ENCODE measurements at regions not wholly inside any gene's neighbourhood (a gene's known extent, or its start where the extent isn't known, plus 50 kb on each side); places are given as distances from the start of the nearest gene placed in this dataset.
"Not testable (repeated sequence)": the region's sequence is repeated elsewhere in the genome, so short reads cannot be mapped to it uniquely, and the experiment has no call there.

DNA sequence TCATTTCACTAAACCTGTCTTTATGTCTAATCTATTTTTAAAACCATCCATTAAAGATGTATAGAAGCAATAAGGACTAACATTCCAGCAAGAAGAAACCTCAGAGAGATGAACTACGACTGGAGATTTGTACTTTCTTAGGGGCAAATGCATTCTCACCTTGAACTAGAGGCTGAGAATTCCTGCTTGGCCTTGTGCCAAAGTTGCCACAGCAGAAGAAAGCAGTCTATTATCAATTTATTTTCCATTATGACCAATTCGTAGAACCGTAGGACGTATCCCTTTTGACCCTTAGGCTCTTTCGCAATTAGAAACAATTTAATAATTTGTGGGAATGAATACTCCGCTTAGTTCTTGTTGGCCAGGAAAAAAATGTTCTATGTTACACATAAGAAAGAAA lies 1647.4 kb upstream of the CDH9 start:
- no peak for DNase-seq (ENCODE audit: extremely low read depth, low read depth, low spot score)

GRCh38 chr5:28678899-28679298 lies 1640.5 kb upstream of the CDH9 start:
- DNase-seq (ENCODE audit: extremely low read depth, low read depth, low spot score): no peak

GRCh38 chr5:28666110-28666509 lies 1627.7 kb upstream of the CDH9 start:
- no peak for DNase-seq (ENCODE audit: extremely low read depth, low read depth, low spot score)

- DNase-seq (ENCODE audit: extremely low read depth, low read depth, low spot score): no peak
Measured at GRCh38 chr5:28648108-28648507, 1609.7 kb upstream of the CDH9 start.

DNA sequence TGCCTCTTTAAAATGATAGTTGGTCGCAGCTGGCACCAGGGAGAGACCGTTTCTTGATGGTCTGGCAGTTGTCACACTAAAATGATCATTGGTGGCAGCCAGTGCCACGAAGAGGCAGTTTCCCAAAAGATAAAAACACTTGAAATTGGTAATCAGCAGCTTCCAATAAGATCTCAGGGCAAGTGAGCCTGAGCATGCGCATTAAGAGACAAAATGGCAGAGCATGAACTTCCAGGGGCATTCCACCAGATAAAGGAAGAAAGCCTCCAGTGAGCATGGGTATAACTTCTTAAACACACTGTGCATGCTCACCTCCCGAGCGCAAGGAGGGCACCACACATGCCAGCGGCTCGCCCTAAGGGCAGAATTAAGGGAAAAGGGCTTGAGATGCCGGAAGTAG lies 1594.2 kb upstream of the CDH9 start:
- DNase-seq (ENCODE audit: extremely low read depth, low read depth, low spot score): no peak

GRCh38 chr5:28603869-28604268 lies 1565.5 kb upstream of the CDH9 start:
- DNase-seq (ENCODE audit: extremely low read depth, low read depth, low spot score): no peak

- DNase-seq (ENCODE audit: extremely low read depth, low read depth, low spot score): no peak
Measured at GRCh38 chr5:28602429-28602828, 1564.0 kb upstream of the CDH9 start.

DNA sequence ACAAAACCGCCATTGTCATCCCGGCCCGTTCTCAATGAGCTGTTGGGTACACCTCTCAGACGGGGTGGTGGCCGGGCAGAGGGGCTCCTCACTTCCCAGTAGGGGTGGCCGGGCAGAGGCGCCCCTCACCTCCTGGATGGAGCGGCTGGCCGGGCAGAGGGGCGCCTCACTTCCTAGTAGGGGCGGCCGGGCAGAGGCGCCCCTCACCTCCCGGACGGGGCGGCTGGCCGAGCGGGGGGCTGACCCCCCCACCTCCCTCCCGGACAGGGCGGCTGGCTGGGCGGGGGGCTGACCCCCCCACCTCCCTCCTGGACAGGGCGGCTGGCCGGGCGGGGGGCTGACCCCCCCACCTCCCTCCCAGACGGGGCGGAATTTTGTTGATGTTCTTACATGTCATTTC lies 1558.3 kb upstream of the CDH9 start:
- DNase-seq (ENCODE audit: extremely low read depth, low read depth, low spot score): not testable (repeated sequence)

- DNase-seq (ENCODE audit: extremely low read depth, low read depth, low spot score): no peak
Measured at GRCh38 chr5:28580616-28581015, 1542.2 kb upstream of the CDH9 start.

DNA sequence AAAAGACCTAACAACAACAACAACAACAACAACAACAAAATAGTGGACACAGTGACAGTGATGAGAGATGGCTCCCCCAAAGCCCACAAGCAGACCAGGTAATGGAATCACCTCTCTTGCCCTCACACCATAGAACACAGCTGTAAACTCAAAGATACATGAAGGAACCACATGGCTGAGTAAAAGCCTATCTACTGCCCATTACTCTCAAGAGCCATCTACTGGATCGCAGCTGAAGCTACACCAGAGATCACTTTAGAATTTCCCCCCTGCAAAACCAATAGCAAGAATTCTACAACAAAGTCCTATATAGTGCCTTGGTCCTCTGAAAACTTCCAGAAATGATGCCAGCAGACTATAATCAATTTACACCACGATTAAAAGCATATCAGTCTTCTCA lies 1537.6 kb upstream of the CDH9 start:
- DNase-seq (ENCODE audit: extremely low read depth, low read depth, low spot score): no peak

DNA sequence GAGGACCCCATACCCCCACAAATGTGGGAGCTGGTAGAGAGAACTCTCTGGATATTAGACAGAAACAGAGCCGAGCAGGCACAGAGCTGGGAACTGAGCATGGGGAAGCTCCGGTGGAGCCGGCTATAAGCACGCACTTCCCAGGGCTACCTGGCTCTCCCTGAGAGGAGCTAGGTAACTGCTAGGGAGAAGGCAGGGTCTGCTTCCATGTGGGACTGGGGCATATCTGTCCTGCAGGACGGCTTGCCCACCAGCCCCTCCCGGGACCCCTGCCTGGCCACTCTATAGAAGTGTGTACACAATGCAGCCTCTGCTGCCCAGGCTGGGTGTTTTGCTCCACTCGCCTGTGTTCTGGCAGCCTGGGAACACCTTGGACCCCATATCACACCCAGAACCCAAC lies 1537.0 kb upstream of the CDH9 start:
- no peak for DNase-seq (ENCODE audit: extremely low read depth, low read depth, low spot score)

DNA sequence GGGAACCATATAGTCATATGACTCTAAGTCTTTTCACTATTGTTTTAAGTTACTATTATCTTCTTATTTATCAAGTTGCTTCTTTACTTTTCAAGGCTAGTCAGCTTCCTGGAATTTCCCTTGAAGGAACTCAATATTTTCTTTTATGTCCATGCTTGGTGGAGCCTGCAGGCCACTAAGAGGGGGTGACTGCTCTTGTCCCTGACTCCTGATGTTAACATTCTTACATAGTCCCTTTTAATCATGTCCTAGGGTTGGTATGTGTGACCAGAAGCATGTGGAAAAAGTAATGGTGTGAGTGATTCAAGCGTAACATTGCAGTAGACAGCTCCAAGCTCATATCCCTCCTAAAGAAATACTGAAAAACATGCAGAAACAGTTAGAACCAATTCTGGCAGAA lies 1536.2 kb upstream of the CDH9 start:
- DNase-seq (ENCODE audit: extremely low read depth, low read depth, low spot score): no peak

GRCh38 chr5:28567048-28567447 lies 1528.7 kb upstream of the CDH9 start:
- DNase-seq (ENCODE audit: extremely low read depth, low read depth, low spot score): no peak

GRCh38 chr5:28561522-28561921 lies 1523.1 kb upstream of the CDH9 start:
- no peak for DNase-seq (ENCODE audit: extremely low read depth, low read depth, low spot score)

DNA sequence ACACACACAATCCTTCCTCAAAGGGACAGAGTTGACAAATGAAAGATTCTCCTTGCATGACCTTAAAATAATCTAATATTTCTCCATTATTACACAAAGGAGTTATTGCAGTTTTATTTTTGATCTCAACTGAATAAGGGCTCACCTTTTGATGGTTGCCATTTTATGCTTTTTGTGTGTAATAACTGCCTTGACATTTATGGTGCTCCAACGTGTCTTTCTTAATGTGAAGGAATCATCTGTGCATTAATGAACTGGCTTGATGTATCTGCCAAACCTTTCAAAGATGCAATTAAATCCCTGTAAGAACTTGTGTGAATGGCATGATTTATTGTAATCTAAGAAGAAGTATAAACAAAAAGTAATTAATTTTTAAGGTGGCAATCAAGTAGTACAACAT lies 1519.8 kb upstream of the CDH9 start:
- DNase-seq (ENCODE audit: extremely low read depth, low read depth, low spot score): no peak

DNA sequence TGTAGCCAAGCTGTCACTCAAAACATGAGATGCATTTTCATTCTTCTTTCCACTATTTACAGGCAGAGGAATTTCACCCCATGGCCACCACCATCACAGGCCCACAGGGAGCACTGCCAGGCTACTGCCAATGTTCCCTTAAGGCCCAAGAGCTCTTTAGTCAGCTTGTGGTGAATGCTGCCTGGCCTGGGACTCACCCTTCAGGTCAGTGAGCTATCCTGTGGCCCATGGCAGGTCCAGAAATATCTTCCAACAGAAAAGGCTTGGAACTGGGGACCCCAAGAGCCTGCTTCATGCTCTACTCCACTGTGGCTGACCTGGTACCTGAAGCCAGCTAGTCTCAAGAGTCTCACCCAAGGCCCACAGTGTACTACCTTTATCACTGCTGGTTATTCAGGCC lies 1518.7 kb upstream of the CDH9 start:
- DNase-seq (ENCODE audit: extremely low read depth, low read depth, low spot score): no peak

DNA sequence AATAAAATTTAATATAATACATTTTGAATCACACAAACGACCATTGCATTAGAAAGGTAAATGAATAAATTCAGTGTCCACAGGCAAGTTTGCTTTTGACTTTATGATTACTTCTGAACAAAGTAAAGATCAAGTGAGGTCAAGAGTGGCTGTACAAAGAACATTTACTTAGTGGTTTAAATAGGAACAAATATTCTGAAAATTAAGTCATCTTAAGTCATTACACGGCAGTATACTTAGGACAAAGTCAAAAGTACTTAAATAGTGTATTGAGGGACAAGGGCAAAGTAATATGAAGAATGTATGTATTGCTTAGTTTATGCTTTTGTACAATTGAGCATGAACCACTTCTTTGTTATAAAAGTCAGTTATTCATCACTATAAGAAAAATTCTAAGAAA lies 1511.2 kb upstream of the CDH9 start:
- no peak for DNase-seq (ENCODE audit: extremely low read depth, low read depth, low spot score)

DNA sequence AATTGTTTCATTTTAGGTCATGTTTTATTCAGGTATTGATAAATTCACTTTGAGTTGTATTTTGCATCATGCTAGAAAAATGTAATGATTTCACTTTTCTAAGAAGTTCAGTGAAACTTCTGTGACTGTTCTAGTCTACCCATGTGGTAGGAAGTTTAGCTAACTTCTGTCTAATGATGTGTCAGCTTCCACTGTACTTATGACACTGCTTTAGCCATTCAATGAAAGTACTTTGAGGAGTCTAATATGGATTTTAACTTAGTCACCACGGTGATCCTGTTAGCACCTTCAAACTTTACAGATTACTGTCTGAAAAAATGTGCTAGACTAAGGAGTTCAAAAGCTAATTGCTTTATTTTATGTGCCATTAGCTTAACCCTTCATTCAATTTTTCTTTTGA lies 1510.5 kb upstream of the CDH9 start:
- no peak for DNase-seq (ENCODE audit: extremely low read depth, low read depth, low spot score)

DNA sequence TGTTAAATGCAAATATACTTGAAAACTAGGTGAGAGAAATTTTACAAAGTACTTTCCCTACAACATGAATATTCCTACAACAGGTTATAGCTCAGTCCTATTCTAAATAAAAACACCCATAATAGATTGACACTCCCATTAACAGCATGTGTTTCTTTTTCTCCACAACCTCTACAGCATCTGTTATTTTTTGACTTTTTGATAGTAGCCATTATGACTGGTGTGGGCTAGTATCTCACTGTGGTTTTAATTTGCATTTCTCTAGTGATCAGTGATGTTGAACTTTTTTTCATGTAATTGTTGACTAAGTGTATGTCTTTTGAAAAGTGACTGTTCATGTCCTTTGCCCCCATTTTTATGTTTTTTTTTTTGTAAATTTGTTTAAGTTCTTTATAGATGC lies 1506.1 kb upstream of the CDH9 start:
- DNase-seq (ENCODE audit: extremely low read depth, low read depth, low spot score): no peak

DNA sequence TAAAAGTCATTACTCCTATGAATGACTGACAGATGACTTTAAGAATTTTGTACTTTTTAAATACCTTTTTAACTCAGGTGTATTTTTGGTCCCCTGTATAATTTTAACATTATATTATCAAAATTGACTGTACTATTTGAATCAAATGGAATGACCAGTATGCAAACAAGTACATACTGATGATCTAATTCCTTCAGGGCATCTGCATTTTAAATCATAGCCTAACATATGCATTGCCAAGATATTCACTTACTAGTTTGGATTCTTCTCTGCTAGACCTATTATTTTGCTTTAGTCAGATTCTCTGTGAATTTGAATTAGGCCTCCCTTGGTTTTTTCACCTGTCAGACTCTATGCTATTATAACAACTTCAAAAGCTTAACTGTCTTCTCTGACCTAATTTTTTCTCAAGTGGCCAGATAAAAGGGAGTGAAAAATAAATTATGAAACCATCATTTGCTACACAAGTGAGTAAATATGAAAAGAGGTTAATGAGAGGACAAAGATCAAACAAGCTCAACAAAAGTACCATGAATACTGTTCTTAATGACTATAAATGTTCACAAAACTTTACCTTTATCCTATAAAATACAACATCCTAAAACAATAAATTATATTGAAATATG lies 1505.2 kb upstream of the CDH9 start:
- no peak for DNase-seq (ENCODE audit: extremely low read depth, low read depth, low spot score)

DNA sequence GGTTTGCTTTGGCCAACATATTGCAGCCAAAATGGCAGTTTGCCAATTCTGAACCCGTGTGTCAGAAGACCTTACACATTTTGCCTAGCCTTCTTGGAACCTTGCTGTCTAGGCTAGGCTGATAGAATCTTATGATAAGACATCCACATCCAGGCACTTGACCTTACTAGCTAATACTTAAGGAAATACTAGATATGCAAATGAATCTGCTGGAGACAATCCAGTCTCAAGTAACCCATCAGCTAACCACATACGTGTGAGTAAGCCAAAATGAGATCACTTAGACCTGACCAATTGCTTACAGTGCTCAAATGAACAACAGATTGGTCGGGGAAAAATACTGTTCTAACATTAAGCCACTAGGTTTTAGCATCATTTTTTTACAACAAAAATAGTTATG lies 1504.6 kb upstream of the CDH9 start:
- DNase-seq (ENCODE audit: extremely low read depth, low read depth, low spot score): no peak

- DNase-seq (ENCODE audit: extremely low read depth, low read depth, low spot score): no peak
Measured at GRCh38 chr5:28523888-28524635, 1485.7 kb upstream of the CDH9 start.

DNA sequence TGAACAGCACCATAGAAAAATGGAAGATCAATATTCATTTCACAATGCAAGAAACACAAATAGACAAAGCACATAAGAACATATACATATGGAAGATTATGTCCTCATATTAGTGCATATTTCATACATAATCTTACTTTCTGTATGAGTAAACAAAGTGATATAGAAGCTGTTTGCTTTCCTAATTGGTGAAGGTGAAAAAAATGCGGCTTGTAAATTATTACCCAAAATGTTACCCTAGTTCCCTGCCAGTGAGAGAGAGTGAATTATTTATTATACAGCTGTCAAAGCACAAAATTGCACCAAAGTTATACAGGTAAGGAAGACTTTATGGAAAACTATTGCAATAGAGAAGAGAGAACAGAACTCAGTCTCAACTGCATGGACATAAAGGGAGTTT lies 1485.0 kb upstream of the CDH9 start:
- no peak for DNase-seq (ENCODE audit: extremely low read depth, low read depth, low spot score)

Measured in glomerular endothelial cell (primary cell).